ENCODE measurements at regions not wholly inside any gene's neighbourhood (a gene's known extent, or its start where the extent isn't known, plus 50 kb on each side); places are given as distances from the start of the nearest gene placed in this dataset.

DNA sequence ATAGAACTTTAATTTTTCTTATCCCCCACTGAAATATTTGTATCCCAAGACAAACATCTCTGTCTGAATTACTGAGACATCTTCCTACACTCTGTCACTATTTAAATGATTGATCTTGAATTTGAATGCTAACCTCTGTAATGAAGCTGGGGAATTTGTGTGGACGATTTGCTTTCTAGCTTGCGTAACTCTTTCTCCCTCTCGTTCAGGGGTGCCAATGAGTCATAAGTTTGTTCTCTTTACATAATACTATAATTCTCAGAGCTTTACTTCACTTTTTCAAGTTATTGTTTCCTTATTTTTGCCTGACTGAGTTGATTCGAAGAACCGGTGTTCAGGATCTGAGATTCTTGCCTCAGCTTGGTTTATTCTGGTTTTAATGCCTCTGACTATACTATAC, 783.3 kb upstream of the CADM2 start:
- Mint-ChIP-seq H3K9me3 (peaks cover 1 to 32% (median 13%) of the 10 kb centered on the region in 9 donors), H3K4me1 (no peaks in the 10 kb centered on the region), H3K27ac (no peak overlapping the region), H3K27me3 (no peaks in the 10 kb centered on the region), H3K36me3 (peaks cover 0 to 5% (median 0%) of the 10 kb centered on the region in 3 donors), H3K4me3 (no peak overlapping the region)
- ATAC-seq (no peak), DNase-seq (no peak)
- POLR2A ChIA-PET, result no interaction called here

DNA sequence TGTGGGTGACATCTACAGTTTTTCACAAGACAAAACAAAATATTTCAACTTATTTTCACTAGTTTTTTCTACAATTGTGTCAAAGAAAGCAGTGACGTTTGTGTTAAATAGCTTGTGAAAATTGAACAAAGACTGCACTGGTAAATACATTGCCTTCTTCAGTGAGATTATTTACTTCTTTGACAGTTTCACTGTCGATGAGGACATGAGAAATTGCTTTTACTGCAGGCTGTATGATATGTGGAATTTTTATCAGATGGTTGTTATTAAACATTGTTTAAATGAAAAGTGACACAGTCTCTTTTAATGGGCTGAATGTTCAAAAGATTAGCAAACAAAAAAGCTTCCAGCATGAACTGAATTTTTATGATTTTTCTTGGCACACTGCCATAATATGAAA, 773.9 kb upstream of the CADM2 start:
- Mint-ChIP-seq H3K4me3 (no peak overlapping the region), H3K4me1 (no peaks in the 10 kb centered on the region), H3K27me3 (no peaks in the 10 kb centered on the region), H3K9me3 (peaks cover 0 to 17% (median 5%) of the 10 kb centered on the region in 9 donors), H3K27ac (no peak overlapping the region), H3K36me3 (no peaks in the 10 kb centered on the region)
- POLR2A ChIA-PET, result no interaction called here
- ATAC-seq (no peak), DNase-seq (no peak)

DNA sequence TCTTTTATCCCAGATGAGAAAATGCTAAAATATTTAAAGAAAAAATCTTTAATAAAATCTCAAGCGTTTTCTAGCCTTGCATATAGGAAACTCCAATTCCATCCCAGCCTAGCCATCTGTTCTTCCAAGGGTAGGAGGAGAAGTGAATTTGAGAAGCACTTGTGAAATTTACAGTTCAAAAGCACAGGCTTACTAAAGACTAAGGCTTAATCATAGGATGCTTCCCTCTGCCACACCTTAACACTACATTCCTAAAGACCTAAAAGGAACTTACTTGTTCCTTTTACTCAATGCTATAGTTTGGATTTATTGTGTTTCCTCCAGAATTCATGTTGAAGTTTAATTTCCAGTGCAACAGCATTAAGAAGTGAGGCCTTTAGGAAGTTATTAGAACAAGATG, 764.8 kb upstream of the CADM2 start:
- Mint-ChIP-seq H3K9me3 (peaks cover 0 to 39% (median 21%) of the 10 kb centered on the region in 9 donors), H3K4me3 (no peak overlapping the region), H3K4me1 (no peaks in the 10 kb centered on the region), H3K27ac (no peak overlapping the region), H3K36me3 (no peaks in the 10 kb centered on the region), H3K27me3 (no peaks in the 10 kb centered on the region)
- no peak for DNase-seq
- no peak for ATAC-seq
- POLR2A ChIA-PET, result no interaction called here

DNA sequence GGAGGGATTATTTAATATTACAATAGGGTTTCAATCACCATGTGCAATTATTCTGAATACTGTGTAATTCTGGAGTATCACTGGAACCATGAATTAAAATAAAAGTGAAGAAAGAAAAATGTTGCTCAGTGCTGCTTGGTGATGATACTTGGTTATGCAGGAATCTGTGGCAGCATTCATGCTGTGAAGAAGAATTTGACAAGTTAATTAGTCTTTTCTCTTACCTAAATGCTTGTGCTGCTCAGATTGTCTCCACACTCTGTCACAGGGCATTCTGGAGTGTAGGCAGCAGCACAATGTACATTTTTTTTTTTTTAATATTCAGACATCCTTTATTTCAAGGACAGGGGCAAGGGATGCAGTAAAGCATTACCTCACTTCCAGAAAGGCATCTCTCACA, 749.3 kb upstream of the CADM2 start:
- Mint-ChIP-seq H3K4me1 (no peaks in the 10 kb centered on the region), H3K27ac (no peak overlapping the region), H3K36me3 (no peaks in the 10 kb centered on the region), H3K27me3 (no peaks in the 10 kb centered on the region), H3K9me3 (peaks cover 0 to 32% (median 15%) of the 10 kb centered on the region in 9 donors), H3K4me3 (no peak overlapping the region)
- POLR2A ChIA-PET, result no interaction called here
- DNase-seq, result no peak
- no peak for ATAC-seq

DNA sequence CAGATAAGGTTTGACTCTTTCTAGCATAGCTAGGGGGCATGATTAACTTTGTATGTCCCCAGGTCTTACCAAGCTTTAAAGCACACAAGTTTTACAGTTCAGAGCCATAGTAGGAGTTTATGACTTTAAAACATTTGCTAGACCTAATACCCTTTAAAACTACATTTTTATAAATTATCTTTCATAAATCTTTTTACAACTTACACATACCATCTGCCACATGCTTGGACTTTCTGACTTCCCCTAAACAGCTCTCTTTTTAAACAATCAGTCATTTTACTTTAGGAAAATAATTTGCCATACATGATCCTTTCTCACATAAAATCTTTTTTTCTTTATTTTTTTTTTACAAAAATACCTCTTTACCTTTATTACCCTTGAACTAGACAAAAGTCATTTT, 735.3 kb upstream of the CADM2 start:
- POLR2A ChIA-PET, result no interaction called here
- Mint-ChIP-seq H3K27me3 (no peaks in the 10 kb centered on the region), H3K9me3 (peaks cover 4 to 51% (median 25%) of the 10 kb centered on the region in 9 donors), H3K4me3 (no peak overlapping the region), H3K4me1 (no peaks in the 10 kb centered on the region), H3K27ac (no peak overlapping the region), H3K36me3 (no peaks in the 10 kb centered on the region)
- DNase-seq (no peak), ATAC-seq (no peak)

DNA sequence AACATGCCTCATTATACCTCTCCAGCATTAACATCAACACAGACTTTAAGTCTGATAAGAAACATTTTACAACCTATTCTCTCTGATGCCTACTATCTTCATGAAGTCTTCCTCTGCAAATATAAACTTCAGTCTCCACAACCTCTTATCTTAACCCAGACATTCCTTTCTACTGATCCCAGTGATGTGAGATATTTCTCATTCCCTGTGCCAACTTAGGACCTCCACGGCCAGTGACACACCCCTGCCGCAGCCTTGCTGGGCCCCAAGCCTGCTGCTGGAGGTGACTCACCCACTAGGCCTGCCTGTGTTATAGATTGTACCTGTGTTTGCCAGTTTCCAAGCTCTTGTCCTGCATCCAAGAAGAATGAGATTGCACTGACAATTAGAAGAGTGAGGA, 734.5 kb upstream of the CADM2 start:
- Mint-ChIP-seq H3K9me3 (peaks cover 4 to 47% (median 25%) of the 10 kb centered on the region in 9 donors), H3K27ac (no peak overlapping the region), H3K36me3 (no peaks in the 10 kb centered on the region), H3K4me3 (no peak overlapping the region), H3K4me1 (no peaks in the 10 kb centered on the region), H3K27me3 (no peaks in the 10 kb centered on the region)
- no peak for DNase-seq
- ATAC-seq, result no peak
- POLR2A ChIA-PET, result no interaction called here

DNA sequence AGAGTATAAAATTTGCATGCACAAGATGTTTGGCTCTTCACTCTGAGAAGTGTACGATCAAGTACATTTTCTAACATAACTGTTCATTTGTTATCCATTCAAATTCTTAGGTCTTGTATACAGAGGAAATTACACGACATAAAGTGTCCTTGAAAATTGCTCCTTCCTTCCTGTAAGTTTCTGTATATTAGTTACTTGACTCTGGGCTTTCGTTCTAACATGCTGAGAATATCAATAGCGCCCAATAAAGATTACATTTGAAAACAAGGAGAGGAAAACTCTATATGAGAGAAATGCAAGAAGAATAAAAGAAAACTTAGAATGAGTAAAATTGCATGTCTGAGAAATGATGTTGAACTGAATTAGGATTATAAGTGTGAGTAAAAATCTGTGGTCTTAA, 722.5 kb upstream of the CADM2 start:
- POLR2A ChIA-PET, result no interaction called here
- Mint-ChIP-seq H3K9me3 (peaks cover 6 to 26% (median 12%) of the 10 kb centered on the region in 9 donors), H3K4me1 (no peaks in the 10 kb centered on the region), H3K27me3 (no peaks in the 10 kb centered on the region), H3K36me3 (no peaks in the 10 kb centered on the region), H3K27ac (no peak overlapping the region), H3K4me3 (no peak overlapping the region)
- no peak for ATAC-seq
- DNase-seq, result no peak

DNA sequence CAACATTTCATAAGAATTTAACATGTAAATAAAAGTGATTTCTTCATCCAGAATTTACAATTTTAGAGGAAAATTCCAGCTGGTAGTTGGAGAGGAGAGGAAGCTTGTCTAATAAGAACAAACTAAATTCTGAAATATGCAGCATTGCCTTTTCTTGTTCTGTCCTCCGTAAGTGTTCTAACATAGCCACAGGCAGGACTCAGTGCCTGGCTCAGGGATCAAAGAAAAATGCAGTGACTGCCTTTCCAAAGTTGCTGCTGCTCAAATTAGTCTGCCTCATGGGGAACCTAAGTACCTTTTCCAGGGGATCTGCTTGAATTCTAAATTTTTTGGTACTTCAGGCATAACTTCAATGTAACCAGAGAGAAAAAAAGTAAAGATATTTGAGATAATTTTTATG, 713.0 kb upstream of the CADM2 start:
- H3K4me1 Mint-ChIP-seq, result no peaks in the 10 kb centered on the region
- peaks cover 0 to 37% (median 9%) of the 10 kb centered on the region in 9 donors for H3K9me3 Mint-ChIP-seq
- peaks cover 0 to 3% (median 0%) of the 10 kb centered on the region in 3 donors for H3K36me3 Mint-ChIP-seq
- H3K27me3 Mint-ChIP-seq, result no peaks in the 10 kb centered on the region
- H3K27ac Mint-ChIP-seq, result no peak overlapping the region
- DNase-seq (no peak), ATAC-seq (no peak)
- POLR2A ChIA-PET, result no interaction called here
- no peak overlapping the region for H3K4me3 Mint-ChIP-seq

DNA sequence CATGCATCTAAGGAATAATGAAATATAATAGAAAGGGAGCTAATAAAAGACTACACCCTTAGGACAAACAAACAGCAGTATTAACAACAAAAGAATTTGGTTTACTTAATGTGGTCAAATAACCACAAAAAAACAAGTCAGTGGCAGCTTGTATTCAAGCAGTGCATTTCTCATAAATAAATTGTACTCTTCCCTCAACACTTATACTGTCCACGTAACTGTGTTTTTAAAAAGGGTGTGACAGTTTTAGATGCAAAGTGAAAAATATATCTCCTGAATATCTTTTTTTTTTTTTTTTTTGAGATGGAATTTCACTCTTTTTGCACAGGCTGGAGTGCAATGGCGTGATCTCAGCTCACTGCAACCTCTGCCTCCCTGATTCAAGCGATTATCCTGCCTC, 698.2 kb upstream of the CADM2 start:
- Mint-ChIP-seq H3K27me3 (no peaks in the 10 kb centered on the region), H3K27ac (no peak overlapping the region), H3K9me3 (peaks cover 1 to 33% (median 13%) of the 10 kb centered on the region in 9 donors), H3K36me3 (no peaks in the 10 kb centered on the region), H3K4me1 (no peaks in the 10 kb centered on the region), H3K4me3 (no peak overlapping the region)
- ATAC-seq (no peak), DNase-seq (no peak)
- POLR2A ChIA-PET, result no interaction called here

DNA sequence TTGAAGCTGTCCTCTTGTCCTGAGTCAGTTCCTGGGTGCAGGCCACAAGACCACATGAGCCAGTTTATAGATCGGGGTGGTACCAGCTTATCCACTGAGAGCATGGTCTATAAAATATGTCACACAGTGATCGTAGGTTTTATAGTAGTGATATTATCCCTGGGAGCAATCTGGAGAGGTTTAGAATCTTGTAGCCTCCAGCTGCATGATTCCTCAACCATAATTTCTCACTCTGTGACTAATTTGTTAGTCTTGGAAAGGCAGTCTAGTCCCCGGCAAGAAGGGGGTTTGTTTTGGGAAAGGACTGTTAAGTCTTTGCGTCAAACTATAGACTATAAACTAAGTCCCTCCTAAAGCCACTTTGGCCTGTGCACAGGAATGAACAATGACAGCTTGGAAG, 693.0 kb upstream of the CADM2 start:
- Mint-ChIP-seq H3K27ac (no peak overlapping the region), H3K36me3 (no peaks in the 10 kb centered on the region)

DNA sequence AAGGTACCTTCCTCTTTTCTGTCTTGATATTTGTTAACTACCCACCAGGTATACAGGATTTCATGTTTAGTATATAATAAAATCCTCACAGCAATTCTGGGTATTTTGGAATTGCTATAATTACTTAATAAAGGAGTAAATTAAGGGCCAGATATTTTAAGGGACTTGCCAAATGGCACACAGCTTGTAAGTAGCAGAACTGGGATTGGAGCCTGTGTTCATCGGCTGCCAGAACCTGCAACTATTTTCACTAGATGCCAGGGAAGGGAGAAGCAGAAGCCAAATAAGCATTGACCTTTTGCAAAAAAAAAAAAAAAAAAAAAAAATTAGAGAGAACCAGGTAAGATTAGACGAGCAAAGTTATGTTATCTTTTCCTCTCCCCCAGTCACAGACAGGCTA, 683.3 kb upstream of the CADM2 start:
- POLR2A ChIA-PET, result no interaction called here
- Mint-ChIP-seq H3K27ac (no peak overlapping the region), H3K36me3 (no peaks in the 10 kb centered on the region), H3K4me3 (no peak overlapping the region), H3K4me1 (no peaks in the 10 kb centered on the region), H3K27me3 (no peaks in the 10 kb centered on the region), H3K9me3 (peaks cover 0 to 21% (median 6%) of the 10 kb centered on the region in 9 donors)
- ATAC-seq (no peak), DNase-seq (no peak)

More for the DNA sequence above, 693.0 kb upstream of the CADM2 start:
- POLR2A ChIA-PET, result no interaction called here
- no peaks in the 10 kb centered on the region for H3K27me3 Mint-ChIP-seq
- H3K4me3 Mint-ChIP-seq, result no peak overlapping the region
- ATAC-seq, result no peak
- H3K4me1 Mint-ChIP-seq, result no peaks in the 10 kb centered on the region
- no peak for DNase-seq
- peaks cover 9 to 53% (median 28%) of the 10 kb centered on the region in 9 donors for H3K9me3 Mint-ChIP-seq

DNA sequence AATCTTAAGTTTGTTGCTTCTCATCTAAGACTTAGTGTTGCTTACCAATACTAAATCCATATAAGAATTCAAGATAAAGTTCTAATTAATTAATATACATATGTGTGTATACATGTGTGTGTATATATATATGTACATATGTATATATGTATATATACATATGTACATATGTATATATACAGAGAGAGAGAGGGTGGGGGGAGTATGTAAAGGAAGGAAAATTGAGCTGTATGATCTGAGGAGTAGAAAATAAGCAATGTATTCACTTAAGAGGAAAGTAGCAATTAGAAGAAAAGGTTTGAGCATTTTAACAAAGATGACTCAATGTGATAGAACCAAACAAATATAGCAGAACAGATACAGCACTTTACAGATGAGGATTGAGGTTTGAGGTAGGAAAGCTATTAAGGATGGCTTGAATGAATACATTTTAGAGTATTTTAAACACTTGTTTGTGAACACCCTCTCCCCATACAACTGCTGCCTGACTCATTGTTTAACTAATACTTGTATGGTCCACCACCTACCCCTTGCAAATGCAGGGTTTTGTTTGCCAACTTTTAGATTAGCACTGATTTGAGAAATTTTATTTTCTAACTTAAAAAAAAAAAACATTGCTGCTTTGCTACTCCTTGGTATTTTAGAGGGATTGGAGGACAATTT, 681.1 kb upstream of the CADM2 start:
- no peak overlapping the region for H3K27ac Mint-ChIP-seq
- H3K27me3 Mint-ChIP-seq, result no peaks in the 10 kb centered on the region
- no peaks in the 10 kb centered on the region for H3K4me1 Mint-ChIP-seq
- no peak for DNase-seq
- H3K4me3 Mint-ChIP-seq, result no peak overlapping the region
- POLR2A ChIA-PET, result no interaction called here
- H3K36me3 Mint-ChIP-seq, result no peaks in the 10 kb centered on the region
- ATAC-seq, result no peak
- peaks cover 0 to 21% (median 6%) of the 10 kb centered on the region in 9 donors for H3K9me3 Mint-ChIP-seq

DNA sequence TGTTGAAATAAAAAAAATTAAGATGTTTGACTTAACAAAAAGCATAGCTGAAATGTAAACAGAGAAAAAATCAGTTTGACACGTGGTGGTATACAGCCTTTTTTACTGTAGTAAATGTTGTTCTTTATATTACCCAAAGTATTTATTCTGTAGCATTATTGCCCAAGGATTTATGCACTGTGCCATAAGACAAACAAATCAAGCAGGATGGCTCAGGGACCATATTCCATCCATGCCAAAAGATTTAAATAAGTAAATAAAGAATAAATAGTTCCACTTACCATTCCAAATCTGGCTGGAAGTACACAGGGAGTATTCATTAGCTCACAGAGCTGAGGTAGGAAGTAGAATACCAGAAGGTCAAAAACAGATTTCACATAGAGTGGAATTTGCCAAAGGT, 666.7 kb upstream of the CADM2 start:
- Mint-ChIP-seq H3K4me1 (no peaks in the 10 kb centered on the region), H3K27ac (no peak overlapping the region), H3K9me3 (peaks cover 0 to 22% (median 10%) of the 10 kb centered on the region in 9 donors), H3K27me3 (no peaks in the 10 kb centered on the region), H3K36me3 (no peaks in the 10 kb centered on the region), H3K4me3 (no peak overlapping the region)
- POLR2A ChIA-PET, result no interaction called here
- ATAC-seq (no peak), DNase-seq (no peak)

DNA sequence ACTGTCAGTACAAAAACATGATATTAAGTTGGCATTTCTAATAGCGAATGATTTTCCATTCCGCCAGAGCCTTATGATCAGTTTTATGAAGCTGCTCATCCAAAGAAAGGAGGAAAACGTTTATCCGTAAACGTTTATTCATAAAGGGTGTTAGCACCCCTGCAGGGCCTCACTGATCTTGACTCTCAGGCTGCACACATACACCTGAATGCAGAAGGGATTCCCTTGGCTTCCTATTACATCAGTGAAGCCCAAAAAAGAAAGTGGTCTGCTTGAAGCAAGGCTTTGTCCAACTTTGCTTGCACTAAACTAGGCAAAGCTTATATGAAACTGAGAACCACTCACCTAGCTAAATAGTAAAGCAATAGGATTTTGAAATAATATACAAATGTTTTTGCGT, 659.5 kb upstream of the CADM2 start:
- Mint-ChIP-seq H3K27ac (no peak overlapping the region), H3K4me1 (no peaks in the 10 kb centered on the region), H3K4me3 (no peak overlapping the region), H3K27me3 (no peaks in the 10 kb centered on the region), H3K36me3 (no peaks in the 10 kb centered on the region), H3K9me3 (peaks cover 0 to 8% (median 2%) of the 10 kb centered on the region in 9 donors)
- no peak for ATAC-seq
- POLR2A ChIA-PET, result no interaction called here
- DNase-seq, result no peak
